ENCODE measurements at regions not wholly inside any gene's neighbourhood (a gene's known extent, or its start where the extent isn't known, plus 50 kb on each side); places are given as distances from the start of the nearest gene placed in this dataset.

DNA sequence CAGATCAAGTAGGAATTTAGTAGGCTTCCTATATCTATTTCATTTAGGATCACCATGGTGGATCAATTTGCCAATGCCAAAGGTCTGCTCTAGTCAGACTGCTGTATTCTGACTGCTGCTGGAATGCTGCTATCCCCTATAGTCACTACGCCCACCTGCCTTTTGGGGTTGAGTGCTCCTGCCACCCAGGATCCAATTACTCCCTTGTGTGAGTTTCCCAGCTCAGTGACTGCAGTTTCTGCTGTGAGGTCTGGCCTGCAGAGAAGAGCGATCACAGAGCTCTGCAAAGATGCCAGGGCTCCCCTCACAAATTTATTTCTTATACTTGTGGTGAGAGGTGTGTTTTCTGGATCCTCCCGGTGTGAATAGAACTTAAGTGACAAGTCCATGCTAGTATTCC is 88.1 kb upstream of the FOXI2 start:
- TF ChIP-seq CTCF (IDR thresholded peaks at IDR 0.05): no peak
- TF ChIP-seq POLR2A (IDR thresholded peaks at IDR 0.05): no peak
